ENCODE measurements at regions not wholly inside any gene's neighbourhood (a gene's known extent, or its start where the extent isn't known, plus 50 kb on each side); places are given as distances from the start of the nearest gene placed in this dataset.
"Not testable (repeated sequence)": the region's sequence is repeated elsewhere in the genome, so short reads cannot be mapped to it uniquely, and the experiment has no call there.

DNA sequence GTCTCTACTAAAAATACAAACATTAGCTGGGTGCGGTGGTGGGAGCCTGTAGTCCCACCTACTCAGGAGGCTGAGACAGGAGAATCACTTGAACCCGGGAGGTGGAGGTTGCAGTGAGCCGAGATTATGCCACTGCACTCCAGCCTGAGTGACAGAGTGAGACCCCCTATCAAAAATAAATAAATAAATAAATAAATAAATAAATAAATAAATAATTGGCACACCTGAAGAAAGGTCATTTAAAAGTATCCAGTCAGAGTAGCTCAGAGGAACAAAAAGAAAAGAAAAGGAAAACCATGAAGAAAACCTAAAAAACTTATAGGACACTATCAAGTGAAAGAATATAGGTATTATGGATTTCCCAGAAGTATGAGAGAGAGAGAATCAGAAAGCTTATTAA lies 330.1 kb upstream of the AR start:
- DNase-seq: not testable (repeated sequence)

DNA sequence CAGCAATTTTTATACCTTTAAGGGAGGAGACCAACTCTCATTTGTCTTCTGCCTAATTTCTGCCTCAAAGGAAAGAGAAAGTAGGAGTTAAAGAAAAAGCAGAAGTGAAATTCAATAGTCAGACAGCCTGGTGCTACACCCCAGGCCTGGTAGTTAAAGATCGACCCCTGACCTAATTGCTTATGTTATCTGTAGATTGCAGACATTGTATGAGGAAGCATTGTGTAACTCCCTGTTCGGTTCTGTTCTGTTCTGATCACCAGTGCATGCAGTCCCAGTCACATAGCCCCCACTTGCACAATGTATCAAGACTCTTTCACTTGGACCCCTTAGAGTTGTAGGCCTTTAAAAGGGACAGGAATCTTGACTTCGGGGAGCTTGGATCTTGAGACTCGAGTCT lies 335.9 kb upstream of the AR start:
- DNase-seq: no peak

DNA sequence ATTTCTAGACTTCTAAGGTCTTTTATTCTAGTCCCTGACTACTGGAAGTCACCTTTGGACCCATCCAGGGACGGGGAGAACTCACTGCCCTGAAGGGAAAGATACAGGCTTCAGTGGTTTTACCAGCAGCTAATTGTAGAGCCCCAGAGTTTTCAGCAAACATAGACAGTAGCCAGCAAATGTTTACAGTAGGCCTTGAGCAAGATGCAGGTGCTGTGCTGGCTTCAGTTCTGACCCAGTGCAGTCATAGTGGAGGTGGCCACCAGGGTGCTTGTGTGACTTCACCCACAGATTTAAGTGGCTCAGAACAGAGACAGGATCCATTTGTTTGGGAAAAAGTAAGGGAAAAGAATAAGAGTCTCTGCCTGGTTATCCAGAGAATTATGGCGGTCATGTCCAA lies 384.4 kb upstream of the AR start:
- no peak for DNase-seq

DNA sequence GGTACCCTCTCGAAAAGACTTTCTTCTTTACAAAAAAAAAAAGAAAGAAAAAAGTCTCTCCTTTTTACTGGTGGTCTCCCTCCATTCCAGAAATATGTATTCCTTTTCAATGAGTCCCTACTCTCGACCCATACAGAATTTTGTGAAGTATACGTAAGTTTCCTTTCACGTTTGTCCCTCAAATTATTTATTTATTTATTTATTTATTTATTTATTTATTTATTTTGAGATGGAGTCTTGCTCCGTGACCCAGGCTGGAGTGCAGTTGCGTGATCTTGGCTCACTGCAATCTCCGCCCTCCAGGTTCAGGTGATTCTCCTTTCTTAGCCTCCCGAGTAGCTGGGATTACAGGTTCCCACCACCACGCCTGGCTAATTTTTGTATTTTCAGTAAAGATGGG lies 429.2 kb upstream of the AR start:
- no peak for DNase-seq

DNA sequence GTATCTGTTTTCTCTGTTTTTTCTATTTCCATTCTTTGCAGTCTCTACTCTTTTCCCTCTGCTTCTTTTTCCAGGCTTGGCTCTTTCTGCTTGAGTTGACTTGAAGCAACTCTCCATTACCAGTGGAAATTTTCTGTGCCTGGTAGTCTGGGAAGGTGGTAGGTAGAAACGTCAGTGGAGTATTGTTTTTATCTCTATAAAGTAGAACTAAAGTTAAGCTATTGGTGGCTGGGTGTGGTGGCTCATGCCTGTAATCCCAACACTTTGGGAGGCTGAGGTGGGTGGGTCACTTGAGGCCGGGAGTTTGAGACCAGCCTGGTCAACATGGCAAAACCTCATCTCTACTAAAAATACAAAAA lies 438.1 kb upstream of the AR start:
- no peak for DNase-seq

DNA sequence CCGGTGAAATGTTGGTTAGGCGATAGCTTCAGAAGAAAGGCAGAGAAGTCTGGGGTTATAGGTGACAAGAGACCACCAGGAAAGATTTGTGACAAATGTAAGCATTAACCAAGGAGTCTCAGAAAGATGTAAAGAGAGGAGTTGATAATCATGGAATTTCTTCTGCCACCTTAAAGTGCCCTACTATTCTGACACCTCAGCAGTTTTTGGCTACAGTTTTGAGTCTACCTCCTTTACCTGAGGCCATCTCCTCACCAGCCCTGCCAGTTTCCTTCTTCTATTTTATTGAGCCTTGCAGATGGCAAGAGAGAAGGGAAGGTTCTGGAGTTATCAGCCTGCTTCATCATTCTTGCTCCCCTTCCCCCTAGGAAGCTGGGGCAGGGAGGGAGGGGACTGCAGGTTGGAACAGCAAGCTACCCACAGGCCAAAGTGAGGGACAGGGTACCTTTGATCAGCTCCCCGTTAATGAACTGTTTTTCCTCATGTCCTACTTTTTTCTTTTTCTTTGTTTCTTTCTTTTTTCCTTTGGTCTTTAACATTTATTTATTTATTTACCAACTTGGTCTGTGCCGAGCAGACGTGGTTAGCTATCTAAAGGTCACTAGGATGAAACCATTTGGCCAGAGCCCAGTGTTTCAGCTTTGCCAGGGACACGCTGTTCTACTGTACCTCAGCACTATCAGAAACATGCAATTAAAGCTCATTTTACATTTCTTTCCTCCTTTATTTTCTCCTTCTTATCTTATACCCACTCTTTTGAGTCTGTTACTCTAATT lies 438.7 kb upstream of the AR start:
- no peak for DNase-seq

DNA sequence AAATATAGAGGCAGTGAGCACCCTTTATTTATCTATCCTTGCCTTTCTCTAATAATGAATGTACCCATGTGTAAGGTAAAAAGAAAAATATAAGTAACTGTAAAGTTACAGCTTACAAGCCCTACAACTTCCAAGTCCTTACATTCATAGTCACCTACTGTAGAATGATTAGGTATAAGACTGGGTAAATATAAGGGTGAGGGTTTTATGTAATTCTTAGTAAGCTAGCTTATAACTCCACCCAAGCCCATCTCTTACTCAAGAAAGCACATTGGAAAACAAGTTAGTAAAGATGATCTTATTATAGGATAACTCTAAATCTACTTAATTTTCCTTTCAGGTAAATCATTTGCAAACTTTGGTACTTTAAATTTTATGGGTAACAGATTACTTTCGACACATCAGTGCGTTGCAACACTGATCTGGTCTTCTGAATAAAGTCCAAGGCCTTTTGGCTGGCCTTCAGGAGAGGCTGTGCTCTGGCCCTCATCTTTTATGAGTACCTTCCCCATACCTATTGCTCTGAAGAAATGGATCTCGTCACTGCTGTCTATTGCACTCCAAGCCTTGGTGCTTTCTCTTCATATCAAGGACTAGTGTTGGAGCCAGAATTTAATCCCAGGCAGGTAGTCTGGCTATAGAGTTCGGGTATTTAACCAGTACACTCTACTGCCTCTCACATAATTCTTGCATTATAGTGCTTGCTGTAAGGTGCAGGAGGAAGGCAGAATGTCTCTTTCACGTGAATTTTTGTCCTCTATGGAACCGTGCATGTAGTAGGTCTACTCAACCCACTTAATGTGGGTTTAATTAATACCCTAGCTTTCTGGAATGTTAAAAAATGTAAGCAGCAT lies 443.6 kb upstream of the AR start:
- DNase-seq: no peak

DNA sequence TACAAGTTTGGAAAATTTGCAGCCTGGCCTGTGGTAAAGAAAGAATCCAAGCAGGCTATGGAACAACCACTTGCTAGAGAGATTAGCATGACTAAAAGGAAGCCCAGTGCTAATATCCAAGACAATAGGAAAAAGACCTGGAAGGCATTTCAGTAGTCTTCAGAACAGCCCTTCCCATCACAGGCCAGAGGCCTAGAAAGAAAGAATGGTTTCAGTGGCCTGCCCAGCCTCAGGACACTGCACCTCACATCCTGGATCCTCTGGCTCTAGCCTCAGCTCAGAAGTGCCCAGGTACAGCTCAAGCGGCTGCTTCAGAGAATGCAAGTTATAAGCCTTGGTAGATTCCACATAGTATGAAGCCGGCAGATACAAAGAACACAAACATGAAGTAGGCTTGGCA lies 449.8 kb upstream of the AR start:
- no peak for DNase-seq

DNA sequence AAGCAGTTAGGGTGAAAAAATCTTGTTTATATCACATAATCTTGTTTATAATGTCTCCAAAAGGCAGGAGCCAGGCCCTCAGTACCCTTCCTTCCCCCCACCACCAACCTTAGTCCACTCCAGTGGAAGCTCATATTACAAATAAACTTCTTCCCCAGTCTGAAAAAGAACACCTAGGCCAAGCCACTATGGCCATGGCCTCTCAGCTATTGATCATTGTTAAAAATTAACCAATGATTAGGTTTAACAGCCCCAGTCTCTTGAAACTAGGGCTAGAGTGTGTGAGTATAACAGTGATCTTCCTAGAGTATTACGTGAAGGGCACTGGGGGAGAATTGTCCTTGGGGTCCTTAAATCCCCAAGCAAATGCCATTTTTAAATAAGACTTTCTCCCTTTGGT lies 411.9 kb upstream of the EDA2R start:
- no peak for DNase-seq

DNA sequence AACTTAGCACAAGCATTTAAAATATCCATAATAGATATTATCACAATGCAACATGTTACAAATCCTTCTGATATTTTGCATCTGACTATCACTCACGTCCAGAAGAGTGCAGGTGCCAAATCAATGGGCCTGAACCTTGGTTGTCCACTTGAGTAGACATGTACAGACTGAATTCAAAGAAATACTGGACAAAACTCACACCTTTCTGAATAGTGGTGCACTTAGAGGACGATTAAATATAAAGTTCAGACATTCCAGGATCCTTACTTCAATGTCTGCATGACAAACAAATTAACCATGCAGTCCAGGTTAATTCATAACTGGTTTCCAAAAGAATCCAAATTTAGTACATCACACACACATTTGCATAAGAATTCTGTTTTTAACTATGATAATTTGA lies 406.0 kb upstream of the EDA2R start:
- DNase-seq: no peak

DNA sequence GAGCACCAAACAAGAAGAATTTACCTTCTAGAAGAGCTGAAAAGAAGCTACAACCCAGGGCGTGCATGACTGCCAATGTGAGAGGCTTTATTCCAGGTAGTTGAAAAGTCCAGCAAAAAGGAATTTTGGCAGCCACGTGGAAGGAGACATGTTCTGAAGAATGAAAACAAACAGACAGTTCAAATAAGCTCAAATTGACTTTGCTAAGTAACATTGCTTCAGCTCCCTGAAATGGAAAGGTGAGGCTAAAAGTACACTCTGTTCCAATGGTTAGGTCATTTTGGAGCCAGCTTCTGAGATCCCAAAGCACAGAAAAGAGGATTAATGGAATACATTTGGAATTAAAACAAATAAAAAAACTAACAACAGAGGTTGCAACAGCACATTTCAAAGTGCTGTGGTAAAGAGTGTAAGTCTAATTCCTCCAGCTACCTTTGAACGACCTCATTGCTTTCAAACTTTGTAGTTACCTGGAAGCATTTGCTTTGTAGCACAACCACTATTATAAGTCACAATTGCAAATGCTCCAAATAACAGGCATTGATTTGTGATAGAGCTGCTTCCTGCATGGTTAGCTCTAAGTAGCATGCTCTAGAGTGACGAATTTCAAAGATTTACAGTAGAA lies 405.3 kb upstream of the EDA2R start:
- DNase-seq: no peak

DNA sequence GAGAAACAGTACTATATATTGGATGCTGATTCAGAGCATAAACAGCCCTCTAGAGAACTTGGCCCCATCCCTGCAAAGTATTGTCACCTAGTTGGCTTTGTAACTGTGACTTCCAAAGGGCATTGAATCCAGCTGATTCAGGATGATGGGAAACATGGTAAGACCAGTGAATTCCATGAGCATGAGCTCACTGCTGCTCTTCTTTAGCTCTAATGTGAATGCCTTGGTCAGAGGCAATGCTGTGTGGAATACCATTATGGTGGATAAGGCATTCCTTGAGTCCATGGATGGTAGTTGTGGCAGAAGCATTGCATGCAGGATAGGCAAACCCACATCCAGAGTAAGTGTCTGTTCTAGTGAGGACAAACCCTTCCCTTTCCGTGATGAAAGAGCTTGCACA lies 365.6 kb upstream of the EDA2R start:
- DNase-seq: no peak

DNA sequence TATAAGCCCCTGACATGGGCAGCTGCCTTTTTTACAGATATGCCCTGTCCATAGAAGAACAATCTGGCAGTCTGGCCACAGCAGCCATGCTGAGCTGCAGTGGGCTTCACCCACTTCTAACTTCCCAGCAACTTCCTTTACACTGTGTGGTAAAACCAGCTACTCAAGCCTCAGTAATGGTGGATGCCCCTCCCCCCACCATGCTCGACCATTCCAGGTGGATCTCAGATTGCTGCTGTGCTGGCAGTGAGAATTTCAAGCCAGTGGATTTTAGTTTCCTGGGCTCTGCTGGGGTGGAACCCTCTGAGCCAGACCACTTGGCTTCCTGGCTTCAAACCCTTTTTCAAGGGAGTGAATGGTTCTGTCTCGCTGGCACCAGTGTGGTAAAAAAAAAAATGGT lies 355.9 kb upstream of the EDA2R start:
- no peak for DNase-seq

DNA sequence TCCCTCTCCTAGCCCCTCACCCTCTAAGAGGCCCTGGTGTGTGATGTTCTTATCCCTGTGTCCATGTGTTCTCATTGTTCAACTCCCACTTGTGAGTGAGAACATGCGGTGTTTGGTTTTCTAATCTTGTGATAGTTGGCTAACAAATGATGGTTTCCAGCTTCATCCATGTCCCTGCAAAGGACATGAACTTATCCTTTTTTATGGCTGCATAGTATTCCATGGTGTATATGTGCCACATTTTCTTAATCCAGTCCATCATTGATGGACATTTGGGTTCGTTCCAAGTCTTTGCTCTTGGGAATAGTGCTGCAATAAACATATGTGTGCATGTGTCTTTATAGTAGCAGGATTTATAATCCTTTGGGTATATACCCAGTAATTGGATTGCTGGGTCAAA lies 353.2 kb upstream of the EDA2R start:
- DNase-seq: not testable (repeated sequence)

DNA sequence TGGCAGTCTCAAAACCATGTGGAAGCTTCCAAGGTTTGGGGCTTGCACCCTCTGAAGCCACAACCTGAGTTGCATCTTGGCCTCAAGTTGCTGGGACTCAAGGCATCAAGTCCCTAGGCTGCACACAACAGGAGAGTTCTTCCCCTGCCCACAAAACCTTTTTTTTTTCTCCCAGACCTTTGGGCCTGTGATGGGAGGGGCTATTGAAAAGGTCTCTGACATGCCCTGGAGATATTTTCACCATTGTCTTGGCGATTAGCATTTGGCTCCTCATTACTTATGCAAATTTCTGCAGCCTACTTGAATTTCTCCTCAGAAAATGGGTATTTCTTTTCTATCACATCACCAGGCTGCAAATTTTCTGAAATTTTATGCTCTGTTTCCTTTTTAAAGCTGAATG lies 349.5 kb upstream of the EDA2R start:
- no peak for DNase-seq

DNA sequence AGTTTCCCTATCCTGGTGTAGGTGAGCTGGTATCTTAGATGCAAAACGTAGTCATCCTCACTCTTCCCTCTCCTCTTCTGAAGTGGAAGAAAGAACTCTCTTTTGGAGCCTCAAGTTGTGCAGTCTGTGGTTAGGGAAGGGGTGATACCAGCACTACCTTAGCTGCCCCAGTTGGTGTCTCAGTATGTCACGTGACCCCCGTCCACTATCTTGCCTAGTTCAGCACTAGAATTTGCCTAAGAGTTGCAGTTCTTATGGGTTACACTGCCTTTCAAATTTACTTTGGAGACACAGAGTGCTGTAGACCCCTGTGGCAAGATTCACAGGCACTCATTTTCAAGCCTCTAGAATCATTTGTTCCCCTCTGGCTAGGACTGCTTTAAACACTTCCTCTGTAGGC lies 322.8 kb upstream of the EDA2R start:
- no peak for DNase-seq

DNA sequence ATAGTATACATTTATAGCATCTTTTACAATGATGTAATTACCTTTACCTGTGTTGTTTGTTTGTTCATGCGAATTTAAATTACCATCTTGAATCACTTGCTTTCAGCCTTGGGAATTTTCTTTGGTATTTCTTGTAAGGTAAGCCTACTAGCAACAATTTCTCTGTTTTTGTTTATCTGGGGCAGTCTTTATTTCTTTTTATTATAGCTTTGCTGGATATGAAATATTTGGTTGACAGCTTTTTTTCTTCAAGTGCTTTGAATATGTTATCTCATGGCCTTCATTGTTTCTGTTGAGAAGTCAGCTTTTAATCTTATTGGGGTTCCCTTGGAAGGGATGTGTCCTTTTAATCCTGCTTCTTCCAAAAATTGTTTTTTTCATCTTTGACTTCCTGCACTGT lies 292.8 kb upstream of the EDA2R start:
- DNase-seq: no peak

DNA sequence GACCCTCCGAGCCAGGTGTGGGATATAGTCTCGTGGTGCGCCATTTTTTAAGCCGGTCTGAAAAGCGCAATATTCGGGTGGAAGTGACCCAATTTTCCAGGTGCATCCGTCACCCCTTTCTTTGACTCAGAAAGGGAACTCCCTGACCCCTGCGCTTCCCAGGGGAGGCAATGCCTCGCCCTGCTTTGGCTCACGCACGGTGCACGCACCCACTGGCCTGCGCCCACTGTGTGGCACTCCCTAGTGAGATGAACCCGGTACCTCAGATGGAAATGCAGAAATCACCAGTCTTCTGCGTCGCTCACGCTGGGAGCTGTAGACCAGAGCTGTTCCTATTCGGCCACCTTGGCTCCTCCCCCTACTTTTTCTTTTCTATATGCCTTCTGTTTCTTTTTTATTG lies 291.6 kb upstream of the EDA2R start:
- not testable (repeated sequence) for DNase-seq

DNA sequence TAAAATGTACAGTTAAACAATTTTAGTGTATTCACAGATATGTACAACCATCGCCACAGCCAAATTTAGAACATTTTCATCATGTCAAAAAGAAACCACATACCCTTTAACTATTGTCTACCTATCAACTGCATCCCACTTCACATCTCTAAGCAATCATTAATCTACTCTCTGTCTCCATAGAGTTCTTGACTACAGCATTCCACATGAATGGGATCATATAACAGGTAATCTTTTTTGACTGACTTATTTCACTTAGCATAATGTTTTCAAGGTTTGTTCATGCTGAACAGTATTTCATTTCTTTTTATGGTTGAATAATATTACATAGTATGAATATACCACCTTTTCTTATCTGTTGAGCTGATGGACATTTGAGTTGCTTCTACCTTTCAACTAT lies 281.4 kb upstream of the EDA2R start:
- DNase-seq: no peak

DNA sequence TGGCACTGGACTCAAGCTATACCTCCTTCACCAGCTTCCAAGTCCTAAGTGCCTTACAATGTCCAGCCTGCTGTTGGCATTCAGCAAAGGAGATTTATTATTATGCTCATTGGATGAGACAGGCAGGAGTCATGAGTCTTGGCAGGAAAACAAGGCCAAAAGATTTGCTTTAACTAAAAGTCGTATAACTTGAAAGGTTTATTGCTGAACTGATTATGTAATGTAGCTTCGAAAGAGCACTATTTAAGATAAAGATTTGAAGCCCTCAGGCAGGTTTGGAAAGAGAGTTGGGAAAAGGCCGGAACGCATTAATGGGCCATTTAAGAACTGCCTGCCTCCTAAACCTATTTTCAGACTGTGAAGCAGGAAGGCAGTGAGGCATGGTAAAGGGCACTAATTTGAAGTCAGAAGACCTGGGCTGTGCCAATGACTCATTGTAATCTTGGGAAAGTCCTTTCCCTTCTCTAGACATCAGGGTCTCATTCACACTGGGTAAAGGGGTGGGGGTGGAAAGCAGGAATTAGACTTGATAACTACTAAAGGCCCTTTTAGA lies 280.5 kb upstream of the EDA2R start:
- no peak for DNase-seq

DNA sequence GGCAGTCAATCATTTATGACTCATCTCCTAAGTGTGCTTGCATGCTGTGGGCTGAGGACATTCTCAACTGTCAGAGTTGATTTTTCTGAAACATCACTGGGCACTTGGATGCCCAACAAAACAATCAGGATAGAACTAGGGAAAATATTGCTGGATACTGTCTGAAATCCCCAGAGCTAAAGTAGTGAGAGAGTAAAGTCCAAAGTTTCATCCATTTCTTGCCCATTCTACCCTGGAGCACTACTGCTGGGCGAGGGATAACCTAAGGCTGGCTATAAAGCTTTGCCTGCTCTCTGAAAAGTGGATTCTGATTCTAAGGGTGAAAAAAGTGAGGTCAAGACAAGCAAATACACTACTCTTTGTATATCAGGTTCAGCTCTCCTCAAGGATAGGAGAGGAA lies 279.6 kb upstream of the EDA2R start:
- DNase-seq: no peak

DNA sequence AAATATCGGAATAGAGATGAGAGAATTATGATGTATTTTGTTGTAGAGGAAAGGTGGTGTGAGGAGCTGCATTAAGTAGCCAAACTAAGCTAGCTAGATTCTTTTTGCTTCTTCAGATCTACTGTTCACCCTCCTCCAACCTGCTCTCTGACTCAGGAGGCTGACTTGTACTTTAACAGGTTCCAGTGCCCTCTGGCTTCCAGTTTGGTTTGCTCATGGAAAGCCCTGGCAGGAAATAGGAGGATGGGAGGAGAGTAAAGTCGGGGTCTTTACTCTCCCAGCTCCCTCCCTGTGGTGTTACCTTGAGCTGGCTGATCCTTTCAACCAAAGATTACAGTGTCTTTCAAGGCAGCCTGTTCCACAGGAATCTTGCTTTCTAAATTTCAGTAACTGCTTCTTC lies 277.0 kb upstream of the EDA2R start:
- DNase-seq: no peak

DNA sequence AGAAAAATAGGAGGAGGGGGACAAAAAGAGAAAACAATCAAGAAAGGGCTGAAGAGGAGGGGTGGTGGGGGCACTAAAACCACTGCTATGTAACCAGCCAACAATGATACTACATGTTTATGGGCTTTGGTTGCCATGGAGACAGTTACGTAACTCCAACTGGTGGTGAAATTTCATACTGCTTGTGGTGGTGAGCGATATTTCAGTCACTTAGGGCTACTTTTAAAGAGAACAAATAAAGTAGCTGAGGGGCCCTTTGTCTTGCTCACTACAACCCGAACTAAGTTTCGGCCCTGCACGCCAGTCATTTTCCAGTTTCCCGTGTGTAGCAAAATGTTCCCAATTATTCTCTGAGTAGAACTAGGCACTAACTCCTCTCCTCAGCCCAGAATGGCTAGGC lies 275.2 kb upstream of the EDA2R start:
- no peak for DNase-seq

DNA sequence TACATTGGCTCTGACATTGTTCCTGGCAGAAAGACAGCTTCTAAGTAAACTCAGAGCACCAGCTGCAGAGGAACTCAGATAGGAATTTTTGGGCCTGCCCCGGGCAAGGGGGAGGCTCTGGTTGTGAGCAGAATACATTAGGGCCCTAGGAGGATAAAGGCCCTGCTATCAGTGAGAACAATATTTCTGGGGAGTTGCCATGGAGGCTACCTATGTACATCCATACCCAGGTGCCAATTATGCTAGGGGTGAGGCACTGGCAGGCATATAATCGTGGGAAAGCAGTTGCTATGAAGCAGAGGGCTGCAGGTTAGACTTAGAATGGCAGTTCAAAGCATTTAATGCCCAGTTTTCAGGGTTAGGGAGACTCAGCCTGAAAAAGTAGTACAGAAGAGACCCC lies 273.5 kb upstream of the EDA2R start:
- DNase-seq: no peak
